ENCODE measurements at regions not wholly inside any gene's neighbourhood (a gene's known extent, or its start where the extent isn't known, plus 50 kb on each side); places are given as distances from the start of the nearest gene placed in this dataset.

- TF ChIP-seq CTCF (conservative IDR thresholded peaks at IDR 0.05; ENCODE audit: low read depth, low read length), result no peak
- no peak for DNase-seq (ENCODE audit: low read depth)
Measured at GRCh38 chr10:120012131-120012400, 119.5 kb downstream of the SEC23IP start.

GRCh38 chr10:120012566-120012965, 120.0 kb downstream of the SEC23IP start:
- peak; percentile 56 for DNase-seq (ENCODE audit: low read depth)

More at GRCh38 chr10:120012131-120012400, 119.5 kb downstream of the SEC23IP start:
- H3K4me3 ChIP-seq (ENCODE audit: low read depth, low read length), result no peak overlapping the region

GRCh38 chr10:120014031-120014430, 121.5 kb downstream of the SEC23IP start:
- H3K4me3 ChIP-seq (ENCODE audit: low read depth, low read length), result no peak overlapping the region
- TF ChIP-seq CTCF (conservative IDR thresholded peaks at IDR 0.05; ENCODE audit: low read depth, low read length), result no peak
- DNase-seq (ENCODE audit: low read depth), result no peak

More at GRCh38 chr10:120012566-120012965, 120.0 kb downstream of the SEC23IP start:
- TF ChIP-seq CTCF (conservative IDR thresholded peaks at IDR 0.05; ENCODE audit: low read depth, low read length), result no peak
- H3K4me3 ChIP-seq (ENCODE audit: low read depth, low read length), result no peak overlapping the region

- no peak overlapping the region for H3K4me3 ChIP-seq (ENCODE audit: low read depth, low read length)
- TF ChIP-seq CTCF (conservative IDR thresholded peaks at IDR 0.05; ENCODE audit: low read depth, low read length), result no peak
- DNase-seq (ENCODE audit: low read depth), result no peak
Measured at GRCh38 chr10:120015064-120015463, 122.5 kb downstream of the SEC23IP start.

GRCh38 chr10:120016906-120017305, 124.4 kb downstream of the SEC23IP start:
- no peak for DNase-seq (ENCODE audit: low read depth)

GRCh38 chr10:120017733-120018417, 125.3 kb downstream of the SEC23IP start:
- TF ChIP-seq CTCF (conservative IDR thresholded peaks at IDR 0.05; ENCODE audit: low read depth, low read length), result no peak
- no peak for DNase-seq (ENCODE audit: low read depth)
- no peak overlapping the region for H3K4me3 ChIP-seq (ENCODE audit: low read depth, low read length)

More at GRCh38 chr10:120016906-120017305, 124.4 kb downstream of the SEC23IP start:
- H3K4me3 ChIP-seq (ENCODE audit: low read depth, low read length), result no peak overlapping the region
- TF ChIP-seq CTCF (conservative IDR thresholded peaks at IDR 0.05; ENCODE audit: low read depth, low read length), result no peak

- DNase-seq (ENCODE audit: low read depth), result no peak
- no peak for TF ChIP-seq CTCF (conservative IDR thresholded peaks at IDR 0.05; ENCODE audit: low read depth, low read length)
- H3K4me3 ChIP-seq (ENCODE audit: low read depth, low read length), result no peak overlapping the region
Measured at GRCh38 chr10:120018695-120019094, 126.2 kb downstream of the SEC23IP start.

Measured in choroid plexus epithelial cell (primary cell).